GM21529 (cell line): ENCODE measurements at regions not wholly inside any gene's neighbourhood (a gene's known extent, or its start where the extent isn't known, plus 50 kb on each side); places are given as distances from the start of the nearest gene placed in this dataset.
"Not testable (repeated sequence)": the region's sequence is repeated elsewhere in the genome, so short reads cannot be mapped to it uniquely, and the experiment has no call there.

Source experiments
- ATAC-seq: cut with Tn5 transposase; IDR thresholded peaks from one replicate; pipeline ENCODE4 v1.9.1; 2021; ENCODE audit not compliant: unreplicated experiment

DNA sequence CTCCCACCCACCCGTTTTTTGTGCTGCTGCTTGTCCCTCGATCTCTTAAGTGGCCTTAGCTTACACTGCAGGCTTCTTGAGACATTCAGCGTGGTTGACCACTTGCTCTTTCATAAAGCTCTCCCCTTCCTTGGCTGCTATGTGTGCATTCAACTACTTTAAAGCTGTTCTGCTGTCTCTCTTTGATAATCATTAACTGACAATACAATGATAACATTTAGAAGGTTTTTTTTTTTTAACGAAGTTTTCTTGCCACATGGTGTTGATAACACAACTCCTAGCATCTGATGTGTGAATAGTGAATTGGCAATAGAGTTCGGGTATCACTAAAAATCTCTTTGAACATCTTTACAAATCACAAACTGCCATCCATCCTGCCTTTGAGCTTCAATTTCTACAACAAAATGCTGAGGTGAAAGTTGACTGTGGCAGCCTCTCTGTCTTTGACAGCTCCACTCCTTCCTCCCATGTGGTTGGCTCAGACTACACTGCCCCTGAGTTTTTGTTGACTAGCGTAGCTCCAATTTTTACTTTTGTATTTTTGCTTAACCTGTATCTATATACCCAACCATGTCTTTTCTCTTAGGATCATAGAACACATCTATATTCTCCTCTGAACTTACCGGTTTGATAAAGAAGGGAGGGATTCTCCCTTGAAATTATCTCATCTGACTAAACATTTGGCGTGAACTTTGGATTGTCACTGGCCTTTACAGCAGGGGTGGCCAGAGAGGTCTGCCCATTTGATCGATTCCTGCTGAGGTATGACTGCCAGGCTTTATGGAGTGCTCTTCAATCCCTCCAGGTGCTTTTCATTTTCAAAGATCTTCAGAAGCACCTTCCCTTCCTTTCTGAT is 409.4 kb upstream of the CD180 start:
- ATAC-seq: no peak

DNA sequence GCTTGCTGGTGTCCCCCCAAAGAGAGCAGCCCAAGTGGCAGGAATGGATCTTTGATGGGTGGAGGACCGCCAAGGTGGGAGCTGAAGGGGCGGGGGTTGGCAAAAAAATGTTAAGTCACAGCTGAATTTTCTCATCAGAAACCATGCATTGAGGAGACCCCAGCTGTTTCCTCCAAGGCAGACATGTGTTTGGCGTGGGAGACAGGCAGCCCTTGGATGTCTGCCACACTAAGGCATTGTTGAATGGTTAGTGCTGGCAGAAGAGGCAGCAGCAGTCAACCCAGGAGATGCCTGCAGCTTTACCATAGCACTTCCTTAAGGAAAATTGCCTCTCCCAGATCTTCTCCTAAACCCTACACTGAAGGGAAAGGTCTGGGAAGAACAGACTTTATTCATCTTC is 394.9 kb upstream of the CD180 start:
- ATAC-seq: no peak

DNA sequence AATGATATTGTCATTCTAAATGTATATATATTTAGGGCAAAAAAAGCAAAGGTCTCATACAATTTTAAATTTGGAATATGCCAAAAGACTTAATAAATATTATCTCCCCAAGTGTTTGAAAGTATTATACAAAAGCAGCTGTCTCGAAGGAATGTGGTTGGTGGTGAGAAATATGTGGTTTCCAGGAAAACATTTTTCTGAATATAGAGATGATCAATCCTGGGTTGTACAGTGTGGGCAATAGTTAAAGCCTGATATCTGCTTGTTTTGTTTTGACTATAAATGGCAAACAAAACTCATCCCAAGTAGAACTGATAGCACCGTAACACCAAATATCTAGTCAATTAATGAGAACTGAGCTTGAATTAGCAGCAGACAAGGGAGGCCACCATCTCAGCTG is 391.8 kb upstream of the CD180 start:
- no peak for ATAC-seq

DNA sequence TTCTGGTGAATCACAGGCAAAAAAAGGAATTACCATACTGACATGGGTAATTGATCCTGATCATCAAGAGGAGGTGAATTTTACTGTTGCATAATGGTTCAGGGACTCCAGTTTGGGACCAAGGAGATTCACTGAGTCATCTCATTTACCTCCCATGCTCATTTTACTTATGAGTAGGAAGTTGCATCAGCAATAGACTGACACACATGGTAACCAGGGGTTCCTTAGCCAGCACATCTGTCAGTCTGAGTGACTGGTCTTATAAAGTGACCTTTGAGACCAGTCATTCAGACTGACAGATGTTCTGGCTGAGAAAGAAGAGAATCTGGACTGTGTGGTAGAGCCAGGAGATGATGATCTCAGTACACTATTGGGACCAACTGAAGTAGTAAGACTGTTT is 384.6 kb upstream of the CD180 start:
- no peak for ATAC-seq

DNA sequence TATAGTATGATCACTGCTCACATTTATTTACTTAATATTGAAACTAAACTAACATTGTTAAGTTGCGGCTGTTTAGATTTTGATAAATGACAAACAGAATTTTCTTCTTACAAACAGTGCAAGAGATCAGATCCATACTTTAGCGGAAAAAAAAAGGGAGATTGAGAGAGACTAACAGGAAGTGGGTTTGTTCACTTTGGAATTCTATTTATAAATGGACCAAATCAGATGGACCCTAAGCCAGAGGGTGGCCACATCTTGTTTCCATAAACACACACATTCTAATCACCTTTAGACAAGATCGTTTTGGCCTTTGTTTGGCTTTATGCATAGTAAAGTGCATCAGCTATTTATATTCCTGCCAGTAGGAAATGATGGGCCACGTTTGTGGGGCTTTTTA is 381.4 kb upstream of the CD180 start:
- no peak for ATAC-seq

DNA sequence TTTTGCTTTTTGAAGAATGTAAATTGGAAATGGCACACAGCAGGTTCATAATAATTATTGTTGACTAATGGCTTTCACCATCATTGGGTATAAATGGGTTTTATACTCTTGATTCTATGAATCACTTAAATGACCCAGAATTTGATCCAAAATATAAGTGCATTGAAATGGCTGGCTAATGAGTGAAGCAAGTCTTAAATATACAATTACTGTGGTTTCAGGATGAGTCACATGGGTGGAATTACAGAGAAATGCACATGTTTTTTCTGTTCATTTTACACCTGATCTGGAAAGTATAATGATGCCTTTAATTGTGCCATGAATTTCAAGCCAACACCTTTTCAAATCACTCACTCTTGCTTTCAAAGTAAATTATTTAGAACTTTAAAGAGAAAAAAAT is 380.8 kb upstream of the CD180 start:
- no peak for ATAC-seq

DNA sequence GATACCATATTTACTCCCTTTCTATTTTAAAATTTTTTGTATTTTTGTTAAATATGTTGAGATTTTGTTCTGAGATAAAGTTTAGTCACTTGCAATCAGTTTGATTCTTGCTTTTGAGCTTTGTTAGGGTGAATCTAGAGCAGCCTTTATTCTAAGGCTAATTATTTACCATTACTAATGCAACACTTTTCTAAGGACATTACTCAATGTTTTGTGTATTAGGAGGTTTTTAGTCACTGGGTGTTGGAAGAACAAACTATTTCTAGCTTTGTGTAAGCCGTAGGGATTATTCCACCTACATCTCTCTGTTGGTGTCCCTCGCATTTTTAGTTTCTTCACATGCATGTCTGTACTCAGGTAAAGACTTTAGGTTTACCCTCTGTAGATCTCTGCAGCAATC is 379.5 kb upstream of the CD180 start:
- no peak for ATAC-seq

DNA sequence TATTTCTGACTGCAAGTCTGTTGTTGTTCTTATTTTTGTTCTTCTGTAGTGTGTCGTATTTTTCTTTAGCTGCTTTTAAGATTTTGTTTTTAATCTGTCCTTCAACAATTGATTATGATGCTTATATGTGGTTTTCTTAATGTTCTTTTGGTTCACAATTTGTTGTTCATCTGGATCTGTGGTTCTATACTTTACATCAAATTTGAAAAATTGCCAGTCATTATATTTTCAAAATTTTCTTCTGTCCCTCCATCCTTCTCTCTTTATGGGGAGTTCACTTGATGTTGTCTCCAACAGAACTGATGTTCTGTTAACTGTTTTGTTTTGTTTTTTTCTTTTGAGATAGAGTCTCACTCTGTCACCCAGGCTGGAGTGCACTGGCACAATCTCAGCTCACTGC is 378.5 kb upstream of the CD180 start:
- ATAC-seq: no peak

DNA sequence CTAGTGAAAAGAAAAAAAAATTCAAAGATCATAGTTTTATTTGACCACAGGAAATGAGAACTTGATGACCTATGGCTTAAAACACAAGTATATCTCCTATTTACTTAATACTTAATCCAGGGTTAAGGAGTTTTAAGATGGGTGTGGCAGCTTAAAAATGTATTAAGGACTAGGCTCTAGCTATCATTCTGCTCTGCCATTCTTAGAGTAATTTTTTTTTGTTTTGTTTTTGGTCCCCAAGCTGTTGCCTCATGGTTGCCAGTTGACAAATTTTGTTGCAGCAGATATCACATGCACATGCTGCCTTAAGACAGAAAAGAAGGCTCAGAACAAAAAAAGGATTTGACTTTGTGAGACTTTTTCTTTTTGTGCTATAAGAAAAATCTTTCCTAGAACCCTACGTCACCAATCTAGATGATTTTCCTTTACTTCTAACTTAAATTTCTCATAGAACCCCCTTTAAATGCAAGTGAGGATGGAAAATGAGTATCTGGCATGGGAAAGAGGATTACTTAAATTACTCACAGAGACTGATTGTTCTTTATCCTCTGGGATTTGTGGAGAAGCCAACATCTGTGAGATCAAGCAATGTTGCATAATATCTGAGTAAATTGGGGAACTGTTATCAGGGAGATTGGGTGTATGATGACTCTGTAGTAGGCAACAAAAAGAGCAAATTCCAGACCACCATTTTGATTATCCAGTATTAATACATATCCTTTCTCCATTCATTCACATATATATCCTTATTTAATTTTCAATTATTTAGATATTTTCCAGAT is 364.7 kb upstream of the CD180 start:
- ATAC-seq: no peak

DNA sequence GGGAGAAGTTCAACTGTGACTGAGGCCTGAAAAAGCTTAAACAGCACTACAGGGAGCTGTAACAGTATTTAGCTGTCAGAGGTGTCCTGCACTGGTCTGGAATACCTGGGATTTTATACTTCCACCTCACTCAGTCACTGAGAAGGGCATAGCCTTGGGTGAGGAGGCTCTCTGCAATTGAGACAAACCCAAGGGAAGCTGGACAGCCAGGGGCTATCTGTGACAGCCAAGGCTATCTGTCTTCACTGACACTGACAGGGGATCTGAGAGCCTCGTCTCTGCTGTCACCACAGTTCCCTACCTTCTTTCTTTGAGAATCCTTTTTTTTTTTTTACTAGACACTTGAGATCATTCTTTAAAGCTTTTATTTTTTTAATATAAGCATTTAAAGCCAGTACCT is 356.2 kb upstream of the CD180 start:
- no peak for ATAC-seq

DNA sequence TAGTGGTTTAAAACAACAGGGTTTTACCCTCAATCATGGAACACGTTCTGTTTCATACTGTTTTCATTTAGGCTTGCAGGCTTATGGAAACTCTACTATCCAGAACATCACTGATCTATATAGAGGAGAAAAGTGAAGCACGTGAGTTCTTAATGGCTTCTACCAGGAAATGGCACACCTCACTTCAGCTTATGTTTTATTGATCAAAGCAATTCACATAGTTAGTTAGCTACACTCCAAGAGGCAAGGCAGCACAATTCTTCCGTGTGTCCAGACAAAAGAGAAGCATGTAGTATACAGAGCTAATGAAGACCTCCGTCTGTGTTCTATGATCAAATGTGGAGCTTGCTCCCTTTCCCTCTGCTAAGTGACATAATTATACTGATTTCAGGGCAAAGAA is 353.3 kb upstream of the CD180 start:
- ATAC-seq: no peak

DNA sequence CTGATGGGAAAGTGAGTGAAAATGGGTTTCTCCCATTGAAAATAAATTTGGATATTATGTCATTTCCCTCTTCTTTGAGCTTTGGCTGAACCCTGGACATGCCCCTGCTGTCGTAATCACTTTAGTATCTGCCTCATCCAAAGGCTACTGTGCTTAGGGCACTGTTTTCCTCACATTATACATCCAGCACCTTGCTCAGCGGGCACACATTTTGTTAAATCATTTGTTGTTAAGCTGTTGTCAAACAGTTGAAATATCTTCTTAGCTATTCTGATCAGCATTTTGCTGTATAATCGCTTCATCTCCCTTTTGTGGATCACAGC is 352.7 kb upstream of the CD180 start:
- no peak for ATAC-seq

DNA sequence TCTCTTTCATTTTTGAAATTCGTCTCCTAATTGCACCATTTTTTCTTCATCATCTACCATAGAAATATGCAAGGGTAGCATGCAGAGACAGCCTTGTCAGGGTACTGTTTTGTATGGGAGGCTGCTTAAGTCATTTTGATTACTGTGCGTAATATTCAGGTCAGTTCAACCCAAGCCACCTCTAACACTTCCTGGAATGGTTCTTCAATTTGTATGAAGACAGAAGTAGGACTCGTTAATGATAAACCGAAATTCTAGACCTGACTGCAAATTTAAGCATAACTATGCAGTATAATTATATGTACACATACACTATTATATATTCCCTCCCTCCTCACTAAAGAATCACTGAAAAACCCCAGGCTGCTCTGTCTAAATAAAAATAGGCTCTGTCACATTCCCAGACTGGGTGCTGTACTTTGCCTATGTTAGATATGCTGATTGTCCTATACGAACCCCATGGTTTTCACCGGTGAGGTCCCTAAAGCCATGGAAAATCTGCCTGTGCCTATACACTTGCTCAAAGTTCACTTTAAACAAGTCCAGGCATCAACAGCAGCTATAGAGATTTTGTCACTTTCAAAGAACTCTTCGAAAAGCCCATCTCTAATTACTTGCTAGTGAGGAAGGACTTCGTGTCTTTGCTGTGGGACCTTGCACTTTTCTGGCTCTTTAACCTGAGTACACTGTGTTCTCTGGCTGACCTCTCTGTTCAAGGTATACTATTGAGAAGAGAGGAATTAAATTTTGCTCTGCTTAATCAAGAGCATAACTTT is 352.1 kb upstream of the CD180 start:
- no peak for ATAC-seq

DNA sequence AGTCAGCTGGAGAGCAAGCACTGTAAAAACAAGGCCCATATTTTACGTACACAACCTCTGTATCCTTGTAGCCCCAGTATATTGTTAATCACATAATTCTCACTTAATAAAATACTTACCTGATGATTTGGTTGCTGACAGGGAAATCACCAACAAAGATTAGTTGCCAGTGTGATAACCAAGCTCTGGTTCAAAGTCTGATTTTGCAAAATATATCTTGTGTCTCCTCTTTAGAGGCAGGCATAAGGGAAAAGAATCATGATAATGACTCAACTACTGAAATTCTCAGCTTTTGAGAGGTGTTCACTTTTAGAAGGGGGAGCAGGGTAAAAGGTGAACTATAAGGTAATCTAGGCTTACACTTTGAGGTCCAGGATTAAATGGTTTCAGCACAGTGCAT is 351.1 kb upstream of the CD180 start:
- no peak for ATAC-seq

DNA sequence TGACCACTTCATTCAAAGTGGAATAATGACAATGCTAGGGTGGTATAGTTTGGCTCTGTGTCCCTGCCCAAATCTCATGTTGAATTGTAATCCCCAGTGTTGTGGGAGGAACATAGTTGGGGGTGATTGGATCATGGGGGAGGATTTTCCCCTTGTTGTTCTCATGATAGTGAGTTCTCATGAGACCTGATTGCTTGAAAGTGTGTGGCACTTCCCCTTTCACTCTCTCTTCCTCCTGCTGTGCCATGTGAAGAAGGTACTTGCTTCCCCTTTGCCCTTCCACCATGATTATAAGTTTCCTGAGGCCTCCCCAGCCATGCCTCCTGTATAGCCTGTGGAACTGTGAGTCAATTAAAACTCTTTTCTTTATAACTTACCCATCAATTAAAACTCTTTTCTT is 348.3 kb upstream of the CD180 start:
- not testable (repeated sequence) for ATAC-seq

DNA sequence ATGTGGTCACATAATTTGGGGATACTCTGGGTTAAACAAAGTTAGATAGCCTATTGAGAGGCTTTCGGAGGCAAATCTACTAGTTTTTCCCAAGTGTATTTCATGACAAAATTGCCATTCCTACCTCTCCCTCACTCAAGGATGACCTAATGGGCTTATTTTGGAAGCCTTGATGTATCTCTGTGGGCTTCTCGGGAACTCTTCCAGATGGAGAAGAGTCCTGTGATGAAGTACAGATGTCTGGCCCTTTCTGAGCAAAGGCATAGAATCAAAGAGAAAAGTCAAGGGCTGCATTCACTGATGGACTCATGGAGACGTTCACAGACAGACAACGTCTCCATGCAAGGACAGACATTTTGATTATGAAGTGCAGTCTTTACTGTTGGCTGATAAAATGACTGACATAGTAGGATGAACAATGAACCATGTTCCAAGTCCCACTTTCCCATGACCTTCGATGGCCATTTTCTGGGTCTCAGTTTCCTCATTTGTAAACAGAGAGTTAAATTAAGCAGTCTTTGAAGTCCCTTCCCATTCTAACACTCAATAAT is 347.2 kb upstream of the CD180 start:
- no peak for ATAC-seq

DNA sequence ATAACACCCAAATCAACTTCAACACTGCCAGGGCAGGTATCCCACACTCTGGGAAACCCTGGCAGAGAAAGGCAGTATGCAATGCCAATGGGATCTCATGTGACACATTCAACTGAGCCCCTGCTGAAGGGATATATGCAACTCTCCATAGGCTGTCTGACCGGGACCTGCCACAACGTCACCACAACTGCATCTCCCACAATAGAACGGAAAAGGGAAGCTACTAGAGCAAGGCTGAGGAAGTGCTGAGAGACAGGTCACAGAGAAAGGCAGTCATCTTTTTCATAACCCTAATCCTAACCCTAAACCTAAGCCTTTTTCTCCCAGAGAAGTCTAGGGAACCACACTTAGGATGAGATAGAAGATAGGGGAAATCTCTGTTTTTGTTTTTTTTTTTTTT is 345.9 kb upstream of the CD180 start:
- ATAC-seq: no peak

DNA sequence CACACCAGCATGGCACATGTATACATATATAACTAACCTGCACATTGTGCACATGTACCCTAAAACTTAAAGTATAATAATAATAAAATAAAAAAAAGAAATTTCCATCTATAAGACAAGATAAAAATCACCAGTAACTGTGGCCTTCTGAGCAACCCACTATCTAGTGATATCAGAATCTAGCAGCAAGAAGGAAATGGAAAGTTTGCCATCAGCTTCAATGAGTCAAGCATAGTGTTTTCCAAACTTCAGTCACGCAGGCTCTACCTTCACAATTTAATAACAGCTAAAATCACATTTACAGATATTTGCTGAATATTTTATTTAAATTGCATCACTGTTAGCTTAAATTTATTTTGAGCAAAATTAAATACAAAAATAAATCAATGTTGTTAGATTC is 345.3 kb upstream of the CD180 start:
- ATAC-seq: no peak

DNA sequence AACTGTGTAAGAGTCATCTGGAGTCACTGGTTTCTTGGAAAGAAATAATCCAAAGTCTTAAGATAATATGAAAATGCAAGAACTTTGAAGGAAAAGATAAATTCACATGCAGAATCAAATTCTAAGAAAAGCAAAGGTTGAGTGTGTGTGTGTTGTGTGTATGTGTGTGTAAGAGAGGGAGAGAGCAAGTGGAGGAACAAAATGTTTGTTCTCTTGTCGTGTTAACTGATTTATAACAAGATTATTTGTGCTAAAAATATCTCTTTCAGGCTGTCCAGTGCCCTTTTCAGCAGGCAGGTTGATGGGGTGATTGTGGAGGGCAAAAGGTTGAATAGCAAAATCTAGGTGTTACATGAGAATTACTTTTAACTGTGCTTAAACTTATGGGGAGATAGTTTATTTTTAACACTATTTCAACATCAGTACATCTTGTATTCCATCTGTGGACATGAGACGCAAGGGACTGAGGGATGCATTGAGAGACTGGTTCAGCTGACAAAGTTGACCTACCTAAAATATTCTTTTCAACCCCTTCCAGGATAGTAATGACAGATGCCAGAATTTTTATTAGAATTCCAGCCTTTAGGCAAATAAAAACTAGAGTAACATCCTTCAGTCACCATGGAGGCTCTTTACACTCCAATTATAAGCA is 342.4 kb upstream of the CD180 start:
- ATAC-seq: no peak

DNA sequence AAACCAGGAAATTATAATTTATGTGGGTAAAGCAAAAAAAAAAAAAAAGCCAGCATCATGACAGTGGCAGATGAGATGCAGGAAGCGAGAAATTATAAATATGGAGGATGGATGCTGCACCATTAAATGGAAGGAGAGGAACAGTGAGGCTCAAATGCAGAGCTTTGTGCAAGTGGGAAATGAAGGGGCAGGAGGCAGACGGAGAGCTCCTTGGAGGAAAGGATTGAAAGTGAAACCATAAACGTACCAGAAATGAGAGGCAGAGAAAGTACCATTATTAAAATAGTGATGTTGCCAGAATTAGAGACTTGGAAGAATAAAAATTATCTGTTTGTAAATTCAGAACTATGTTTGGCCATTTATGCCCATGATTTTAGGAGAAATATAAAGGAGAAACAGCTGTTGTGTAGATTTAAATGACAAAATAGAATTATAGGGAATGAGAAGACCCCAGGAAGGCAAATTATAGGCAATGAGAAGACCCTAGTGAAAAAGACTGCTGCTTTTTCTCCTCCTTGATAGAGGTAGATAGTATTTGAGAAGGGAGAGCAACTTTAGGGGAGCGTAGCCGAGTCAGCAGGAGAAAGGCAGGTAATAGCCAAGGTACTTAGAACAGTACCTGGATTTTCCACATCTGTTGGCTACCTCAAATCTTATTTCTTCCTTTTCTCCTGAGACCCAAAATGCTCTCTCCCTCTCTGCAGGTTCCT is 341.0 kb upstream of the CD180 start:
- no peak for ATAC-seq
